ENCODE measurements at regions not wholly inside any gene's neighbourhood (a gene's known extent, or its start where the extent isn't known, plus 50 kb on each side); places are given as distances from the start of the nearest gene placed in this dataset.

DNA sequence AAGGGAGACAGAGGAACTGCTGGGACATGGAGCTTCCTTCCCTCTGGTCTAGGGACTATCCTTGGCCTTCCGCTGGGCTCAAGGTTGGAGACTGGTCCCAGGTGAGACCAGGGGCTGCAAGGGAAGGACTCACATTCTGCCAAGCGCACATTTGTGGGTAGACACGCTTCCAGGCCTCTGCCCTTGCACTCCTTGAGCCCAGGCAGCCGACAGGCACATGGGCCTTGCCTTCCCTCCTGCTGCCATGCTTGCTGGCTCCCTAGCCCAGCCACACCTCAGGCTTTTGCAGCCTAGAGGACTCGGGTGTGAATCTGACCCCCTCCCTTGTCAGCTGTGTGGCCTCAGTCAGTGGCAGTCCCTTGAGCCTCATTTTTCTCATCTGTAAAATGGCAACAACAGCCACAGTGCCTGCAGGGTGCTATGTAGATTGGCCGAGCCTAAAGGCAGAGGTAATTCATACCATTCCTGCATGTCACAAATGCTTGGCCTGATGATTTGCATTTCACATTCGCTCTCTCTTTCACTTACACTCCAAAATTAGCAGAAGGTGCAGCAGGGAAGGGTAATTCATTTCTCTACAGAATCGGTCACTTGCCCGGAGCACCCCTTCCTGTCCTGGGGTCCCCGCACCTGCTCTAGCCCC, 57.6 kb upstream of the NECTIN1 start:
- Histone ChIP-seq H3K27ac (ENCODE audit: low read depth) (no peak overlapping the region), H3K36me3 (ENCODE audit: insufficient read depth) (no peaks in the 10 kb centered on the region), H3K4me3 (ENCODE audit: low read depth, low read length) (no peak overlapping the region), H3K4me1 (ENCODE audit: insufficient read depth) (no peaks in the 10 kb centered on the region)
- DNase-seq (ENCODE audit: extremely low spot score) = no peak
- 92% methylated on average over 10 of the region's 10 CpGs for WGBS

- no peaks in the 10 kb centered on the region for H3K36me3 ChIP-seq (ENCODE audit: insufficient read depth)
- 64% methylated on average over 2 of the region's 2 CpGs for whole genome bisulfite sequencing
- H3K4me1 ChIP-seq (ENCODE audit: insufficient read depth) = no peaks in the 10 kb centered on the region
- H3K27ac ChIP-seq (ENCODE audit: low read depth) = no peak overlapping the region
- no peak for DNase-seq (ENCODE audit: extremely low spot score)
- H3K4me3 ChIP-seq (ENCODE audit: low read depth, low read length) = no peak overlapping the region
Measured at GRCh38 chr11:119785131-119785530, 56.1 kb upstream of the NECTIN1 start.

- no peak overlapping the region for H3K27ac ChIP-seq (ENCODE audit: low read depth)
- WGBS = 93% methylated on average over 6 of the region's 6 CpGs
- H3K36me3 ChIP-seq (ENCODE audit: insufficient read depth) = no peaks in the 10 kb centered on the region
- DNase-seq (ENCODE audit: extremely low spot score) = no peak
- no peak overlapping the region for H3K4me3 ChIP-seq (ENCODE audit: low read depth, low read length)
- H3K4me1 ChIP-seq (ENCODE audit: insufficient read depth) = no peaks in the 10 kb centered on the region
Measured at GRCh38 chr11:119784421-119784820, 55.4 kb upstream of the NECTIN1 start.

DNA sequence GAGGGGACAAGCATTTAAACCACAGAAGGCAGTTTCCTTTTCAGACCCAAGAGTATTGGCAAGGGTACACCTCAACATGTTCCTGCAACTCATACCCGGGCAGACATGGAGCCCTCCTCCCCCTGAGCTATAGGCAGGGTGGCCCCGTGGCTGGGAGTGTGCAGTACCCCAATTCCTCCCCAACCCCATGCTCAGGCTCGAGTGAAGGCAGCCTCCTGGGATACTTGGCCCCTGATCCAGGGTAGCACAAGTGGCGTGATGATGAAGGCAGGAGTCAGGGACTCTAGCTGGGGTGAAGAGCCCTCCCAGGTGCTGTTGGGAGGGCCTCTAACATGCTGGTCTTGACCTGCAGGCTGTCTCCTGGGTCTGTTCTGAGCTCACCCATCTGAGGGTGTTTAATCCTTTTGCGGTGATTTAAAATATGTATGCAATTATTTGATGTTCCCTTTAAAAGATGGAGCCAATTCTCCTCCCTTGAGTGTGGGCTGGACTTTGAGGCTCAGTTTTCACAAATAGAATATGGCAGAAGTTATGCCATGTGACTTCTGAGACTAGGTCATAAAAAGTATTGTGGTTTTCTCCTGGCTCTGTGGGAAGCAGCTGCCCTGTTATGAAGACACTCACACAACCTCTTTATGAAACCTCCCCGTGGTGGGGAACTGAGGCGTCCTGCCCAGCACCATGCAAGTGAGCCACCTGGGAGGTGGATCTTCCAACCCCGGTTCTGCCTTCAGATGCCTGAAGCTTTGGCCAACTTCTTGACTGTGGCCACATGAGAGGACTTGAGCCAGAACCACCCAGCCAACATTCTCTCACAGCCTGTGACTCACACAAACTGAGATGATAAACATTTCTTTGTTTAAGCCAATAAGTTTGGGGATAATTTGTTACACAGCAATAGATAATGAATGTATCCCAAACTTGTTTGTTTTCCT, 54.7 kb upstream of the NECTIN1 start:
- Histone ChIP-seq H3K27ac (ENCODE audit: low read depth) (no peak overlapping the region), H3K36me3 (ENCODE audit: insufficient read depth) (no peaks in the 10 kb centered on the region), H3K4me3 (ENCODE audit: low read depth, low read length) (no peak overlapping the region), H3K4me1 (ENCODE audit: insufficient read depth) (no peaks in the 10 kb centered on the region)
- 93% methylated on average over 8 of the region's 8 CpGs for WGBS
- no peak for DNase-seq (ENCODE audit: extremely low spot score)

DNA sequence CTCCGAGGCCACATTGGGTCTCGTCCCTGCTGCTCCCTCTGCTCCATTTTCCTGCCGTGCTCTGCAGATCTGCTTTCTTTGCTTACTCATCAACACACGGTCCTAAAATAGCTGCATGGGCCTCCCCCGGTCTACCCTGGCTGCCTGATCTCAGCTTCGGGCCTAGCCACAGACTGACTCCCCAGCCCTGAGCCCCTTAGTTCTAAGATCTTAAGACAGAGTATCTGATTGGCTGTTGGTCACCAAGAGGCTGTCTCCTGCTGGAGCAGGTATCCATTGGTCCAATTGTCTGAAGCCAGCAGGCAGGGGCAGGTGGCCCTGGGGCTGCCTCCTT, 53.7 kb upstream of the NECTIN1 start:
- Histone ChIP-seq H3K27ac (ENCODE audit: low read depth) (no peak overlapping the region), H3K4me1 (ENCODE audit: insufficient read depth) (no peaks in the 10 kb centered on the region), H3K4me3 (ENCODE audit: low read depth, low read length) (no peak overlapping the region), H3K36me3 (ENCODE audit: insufficient read depth) (no peaks in the 10 kb centered on the region)
- 25% methylated on average over 6 of the region's 6 CpGs for WGBS
- DNase-seq (ENCODE audit: extremely low spot score) = no peak

GRCh38 chr11:119782006-119782738, 53.2 kb upstream of the NECTIN1 start:
- H3K36me3 ChIP-seq (ENCODE audit: insufficient read depth) = no peaks in the 10 kb centered on the region
- WGBS = 74% methylated on average over 19 of the region's 19 CpGs
- H3K4me3 ChIP-seq (ENCODE audit: low read depth, low read length) = no peak overlapping the region
- no peak for DNase-seq (ENCODE audit: extremely low spot score)
- no peaks in the 10 kb centered on the region for H3K4me1 ChIP-seq (ENCODE audit: insufficient read depth)
- no peak overlapping the region for H3K27ac ChIP-seq (ENCODE audit: low read depth)

- H3K27ac ChIP-seq (ENCODE audit: low read depth) = no peak overlapping the region
- peak; percentile 41 for DNase-seq (ENCODE audit: extremely low spot score)
Measured at GRCh38 chr11:119780222-119780953, 51.4 kb upstream of the NECTIN1 start.

GRCh38 chr11:119779195-119780071, 50.4 kb upstream of the NECTIN1 start:
- Histone ChIP-seq H3K27ac (ENCODE audit: low read depth) (no peak overlapping the region), H3K4me1 (ENCODE audit: insufficient read depth) (no peaks in the 10 kb centered on the region)
- WGBS = 48% methylated on average over 22 of the region's 22 CpGs

More at GRCh38 chr11:119780222-119780953, 51.4 kb upstream of the NECTIN1 start:
- 59% methylated on average over 2 of the region's 2 CpGs for WGBS
- H3K4me3 ChIP-seq (ENCODE audit: low read depth, low read length) = no peak overlapping the region
- no peaks in the 10 kb centered on the region for H3K36me3 ChIP-seq (ENCODE audit: insufficient read depth)
- no peaks in the 10 kb centered on the region for H3K4me1 ChIP-seq (ENCODE audit: insufficient read depth)

More at GRCh38 chr11:119779195-119780071, 50.4 kb upstream of the NECTIN1 start:
- Histone ChIP-seq H3K36me3 (ENCODE audit: insufficient read depth) (no peaks in the 10 kb centered on the region), H3K4me3 (ENCODE audit: low read depth, low read length) (no peak overlapping the region)
- no peak for DNase-seq (ENCODE audit: extremely low spot score)
